BLaER1 (cell line): ENCODE measurements at regions not wholly inside any gene's neighbourhood (a gene's known extent, or its start where the extent isn't known, plus 50 kb on each side); places are given as distances from the start of the nearest gene placed in this dataset.
"Not testable (repeated sequence)": the region's sequence is repeated elsewhere in the genome, so short reads cannot be mapped to it uniquely, and the experiment has no call there.

ENCODE experiments used
- H3K27ac ChIP-seq: shearing (Covaris generic); formaldehyde crosslinking; 2 replicates; pipeline ENCODE4 v1.8.1; 2022
- H3K27me3 ChIP-seq: shearing (Covaris generic); formaldehyde crosslinking; 2 replicates; pipeline ENCODE4 v1.8.1; 2022
- H3K36me3 ChIP-seq: shearing (Covaris generic); formaldehyde crosslinking; 2 replicates; pipeline ENCODE4 v1.8.1; 2022
- H3K4me1 ChIP-seq: shearing (Covaris generic); formaldehyde crosslinking; 2 replicates; pipeline ENCODE4 v1.8.1; 2022
- H3K4me2 ChIP-seq: shearing (Covaris generic); formaldehyde crosslinking; 2 replicates; pipeline ENCODE4 v1.8.1; 2022
- H3K4me3 ChIP-seq: shearing (Covaris generic); formaldehyde crosslinking; 2 replicates; pipeline ENCODE4 v1.8.1; 2022
- H3K9ac ChIP-seq: shearing (Covaris generic); formaldehyde crosslinking; 2 replicates; pipeline ENCODE4 v1.8.1; 2022
- H3K9me3 ChIP-seq: shearing (Covaris generic); formaldehyde crosslinking; 2 replicates; pipeline ENCODE4 v1.8.1; 2022
- H4K20me1 ChIP-seq: shearing (Covaris generic); formaldehyde crosslinking; 2 replicates; pipeline ENCODE4 v1.8.1; 2022
- Cebpa-rat ChIP-seq: shearing (Covaris generic); IDR thresholded peaks from 2 replicates; pipeline ENCODE4 v1.8.1; 2022

DNA sequence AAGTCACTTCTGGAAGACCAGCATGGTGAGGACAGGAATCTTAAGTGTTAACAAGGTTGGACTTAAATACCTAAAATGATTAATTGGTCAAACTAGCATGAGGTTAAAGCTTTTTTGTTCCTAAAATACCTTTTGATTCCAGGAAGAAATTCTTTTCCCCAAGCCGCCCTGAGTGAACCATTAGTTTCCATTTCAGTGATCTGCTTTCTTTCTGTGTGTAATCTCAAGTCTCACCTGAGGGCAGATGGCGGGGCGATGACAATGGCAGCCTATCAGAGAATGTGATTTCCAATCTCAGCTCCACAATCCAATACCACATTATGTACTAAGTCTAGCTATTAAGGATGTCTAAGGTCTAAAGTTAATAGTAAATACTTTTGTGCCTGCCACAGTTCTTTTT is 390.9 kb upstream of the SGCG start:
- Histone ChIP-seq H3K27ac (no peak overlapping the region), H3K36me3 (no peaks in the 10 kb centered on the region), H3K4me3 (no peak overlapping the region), H3K9ac (no peak overlapping the region), H3K9me3 (no peaks in the 10 kb centered on the region), H3K27me3 (no peaks in the 10 kb centered on the region), H3K4me2 (no peak overlapping the region), H3K4me1 (no peaks in the 10 kb centered on the region), H4K20me1 (no peaks in the 10 kb centered on the region)
- no peak for TF ChIP-seq Cebpa-rat

DNA sequence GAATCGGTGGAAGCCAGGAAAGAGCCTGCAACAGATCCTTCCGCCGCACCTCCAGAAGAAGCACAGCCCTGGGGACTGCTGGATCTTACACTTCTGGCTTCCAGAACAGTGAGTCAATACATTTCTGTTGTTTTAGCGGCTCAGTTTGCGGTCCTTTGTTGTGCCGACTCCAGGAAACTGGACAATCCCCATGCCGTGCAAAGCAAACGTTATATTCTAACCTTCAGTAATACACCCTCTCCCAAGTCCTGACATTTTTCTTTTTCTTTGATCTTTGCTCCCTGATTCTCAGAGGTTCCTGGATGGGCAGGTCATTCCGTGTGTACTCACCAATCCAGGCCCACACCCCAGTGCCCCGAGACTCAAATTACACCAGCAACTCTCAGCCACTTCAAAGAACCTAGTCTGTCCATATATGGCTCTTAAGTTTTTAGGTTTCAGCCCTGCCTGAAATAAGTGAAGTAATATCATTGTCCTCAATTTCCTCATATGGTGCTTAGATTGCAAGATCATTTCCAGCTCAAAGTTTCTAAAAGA is 387.1 kb upstream of the SGCG start:
- Histone ChIP-seq H3K9ac (no peak overlapping the region), H3K4me1 (no peaks in the 10 kb centered on the region), H3K27me3 (no peaks in the 10 kb centered on the region), H3K36me3 (no peaks in the 10 kb centered on the region), H3K9me3 (no peaks in the 10 kb centered on the region), H3K4me2 (no peak overlapping the region), H4K20me1 (no peaks in the 10 kb centered on the region), H3K4me3 (no peak overlapping the region), H3K27ac (no peak overlapping the region)
- TF ChIP-seq Cebpa-rat: no peak

GRCh38 chr13:22800526-22801401 is 380.0 kb upstream of the SGCG start:
- Histone ChIP-seq H3K27me3 (no peaks in the 10 kb centered on the region), H3K36me3 (no peaks in the 10 kb centered on the region), H4K20me1 (no peaks in the 10 kb centered on the region), H3K4me1 (no peaks in the 10 kb centered on the region), H3K9ac (no peak overlapping the region), H3K4me3 (no peak overlapping the region), H3K4me2 (no peak overlapping the region), H3K9me3 (no peaks in the 10 kb centered on the region), H3K27ac (no peak overlapping the region)
- TF ChIP-seq Cebpa-rat: no peak

GRCh38 chr13:22801402-22802003 is 379.3 kb upstream of the SGCG start:
- no peak overlapping the region for H3K27ac ChIP-seq
- no peak overlapping the region for H3K9ac ChIP-seq
- no peaks in the 10 kb centered on the region for H3K36me3 ChIP-seq
- H3K4me1 ChIP-seq: no peaks in the 10 kb centered on the region
- no peaks in the 10 kb centered on the region for H3K27me3 ChIP-seq
- no peak for TF ChIP-seq Cebpa-rat
- H3K4me3 ChIP-seq: no peak overlapping the region
- H3K9me3 ChIP-seq: no peaks in the 10 kb centered on the region
- H4K20me1 ChIP-seq: no peaks in the 10 kb centered on the region
- H3K4me2 ChIP-seq: no peak overlapping the region

- no peak overlapping the region for H3K9ac ChIP-seq
- H3K4me1 ChIP-seq: no peaks in the 10 kb centered on the region
- no peaks in the 10 kb centered on the region for H3K9me3 ChIP-seq
- no peak overlapping the region for H3K27ac ChIP-seq
- TF ChIP-seq Cebpa-rat: no peak
- no peaks in the 10 kb centered on the region for H4K20me1 ChIP-seq
- no peaks in the 10 kb centered on the region for H3K27me3 ChIP-seq
- no peaks in the 10 kb centered on the region for H3K36me3 ChIP-seq
- H3K4me2 ChIP-seq: no peak overlapping the region
- H3K4me3 ChIP-seq: no peak overlapping the region
These were observed 368.0 kb upstream of the SGCG start for GRCh38 chr13:22812793-22813192.

- not testable (repeated sequence) for H3K36me3 ChIP-seq, H3K4me2 ChIP-seq, H4K20me1 ChIP-seq, H3K9ac ChIP-seq, H3K27ac ChIP-seq, H3K4me3 ChIP-seq, H3K4me1 ChIP-seq, H3K9me3 ChIP-seq, H3K27me3 ChIP-seq
These were observed 367.0 kb upstream of the SGCG start for GRCh38 chr13:22813531-22814377.

DNA sequence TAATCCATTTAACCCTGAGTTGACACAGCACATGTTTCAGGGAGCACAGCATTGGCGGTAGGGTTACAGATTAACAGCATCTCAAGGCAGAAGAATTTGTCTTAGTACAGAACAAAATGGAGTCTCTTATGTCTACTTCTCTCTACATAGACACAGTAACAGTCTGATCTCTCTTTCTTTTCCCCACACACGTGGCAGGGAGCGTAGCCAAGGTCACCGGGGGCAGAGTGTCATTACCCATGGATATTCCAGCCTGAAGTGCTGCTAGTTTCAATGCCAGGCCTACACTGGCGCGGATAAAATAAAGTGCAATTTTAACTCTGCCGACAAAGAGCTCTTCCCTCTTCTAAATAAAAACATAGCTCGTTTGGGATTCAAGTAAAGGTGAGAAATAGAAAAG is 366.3 kb upstream of the SGCG start:
- H3K9ac ChIP-seq, H3K27me3 ChIP-seq: not testable (repeated sequence)

DNA sequence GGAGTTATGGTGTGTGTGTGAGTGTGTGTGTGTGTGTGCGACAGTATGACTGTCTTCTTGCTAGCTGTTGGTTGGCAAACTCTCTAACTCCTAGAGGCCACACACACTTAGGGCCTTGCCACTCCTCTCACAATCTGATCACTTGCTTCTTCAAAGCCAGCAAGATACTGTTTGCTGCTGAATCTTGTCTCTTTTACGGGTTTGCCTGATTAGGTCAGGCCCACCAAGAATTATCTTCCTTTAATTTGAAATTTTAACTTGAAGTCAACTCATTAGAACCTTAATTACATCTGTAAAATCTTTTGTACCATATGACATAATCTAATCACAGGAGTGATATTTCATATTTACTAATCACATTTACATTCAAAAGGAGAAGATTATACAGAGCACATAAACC is 359.2 kb upstream of the SGCG start:
- H3K4me2 ChIP-seq: no peak overlapping the region
- no peak overlapping the region for H3K9ac ChIP-seq
- no peaks in the 10 kb centered on the region for H3K9me3 ChIP-seq
- H3K4me3 ChIP-seq: no peak overlapping the region
- TF ChIP-seq Cebpa-rat: no peak
- H3K36me3 ChIP-seq: no peaks in the 10 kb centered on the region
- no peaks in the 10 kb centered on the region for H4K20me1 ChIP-seq
- H3K27me3 ChIP-seq: no peaks in the 10 kb centered on the region
- no peaks in the 10 kb centered on the region for H3K4me1 ChIP-seq
- H3K27ac ChIP-seq: no peak overlapping the region

More for the DNA sequence above, 366.3 kb upstream of the SGCG start:
- not testable (repeated sequence) for H3K36me3 ChIP-seq, H3K27ac ChIP-seq, H3K4me3 ChIP-seq, H3K4me2 ChIP-seq, H3K9me3 ChIP-seq, H4K20me1 ChIP-seq, H3K4me1 ChIP-seq

DNA sequence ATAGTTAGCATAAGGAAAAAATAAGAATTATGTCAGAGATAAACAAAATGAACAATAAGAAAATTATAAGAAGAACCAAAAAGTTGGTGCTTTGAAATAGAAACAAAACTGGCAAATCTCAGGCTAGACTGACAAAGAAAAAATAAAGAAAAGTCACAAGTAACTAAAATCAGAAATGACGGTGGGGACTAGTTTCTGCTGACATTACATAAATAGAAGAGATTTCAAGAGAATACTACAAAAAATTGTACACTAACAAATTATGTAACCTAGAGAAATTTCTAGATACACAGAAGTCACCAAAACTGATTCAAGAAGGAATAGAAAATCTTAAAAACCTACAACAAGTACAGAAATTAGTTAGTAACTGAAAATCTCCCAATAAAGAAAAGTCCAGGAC is 355.6 kb upstream of the SGCG start:
- no peaks in the 10 kb centered on the region for H3K27me3 ChIP-seq
- no peaks in the 10 kb centered on the region for H4K20me1 ChIP-seq
- TF ChIP-seq Cebpa-rat: no peak
- no peak overlapping the region for H3K27ac ChIP-seq
- no peak overlapping the region for H3K4me2 ChIP-seq
- no peak overlapping the region for H3K9ac ChIP-seq
- H3K36me3 ChIP-seq: no peaks in the 10 kb centered on the region
- peaks cover 10% of the 10 kb centered on the region; the same call in 1 of the 2 replicates for H3K4me1 ChIP-seq
- H3K9me3 ChIP-seq: no peaks in the 10 kb centered on the region
- H3K4me3 ChIP-seq: no peak overlapping the region

DNA sequence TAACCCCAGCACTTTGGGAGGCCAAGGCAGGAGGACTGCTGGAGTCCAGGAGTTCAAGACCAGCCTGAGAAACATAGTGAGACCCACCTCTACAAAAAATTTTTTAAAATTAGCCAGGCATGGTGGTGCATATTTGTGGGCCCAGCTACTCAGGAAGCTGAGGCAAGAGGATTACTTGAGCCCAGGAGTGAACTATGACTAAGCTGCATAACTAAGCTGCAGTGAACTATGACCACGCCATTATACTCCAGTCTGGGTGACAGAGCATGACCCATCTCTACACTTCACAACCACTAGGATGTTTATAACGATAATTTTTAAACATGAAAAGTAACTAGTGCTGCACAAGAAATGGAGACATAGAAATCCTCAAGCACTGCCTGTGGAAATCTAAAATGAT is 352.7 kb upstream of the SGCG start:
- H3K27me3 ChIP-seq: no peaks in the 10 kb centered on the region
- H3K4me1 ChIP-seq: peaks cover 10% of the 10 kb centered on the region; the same call in 1 of the 2 replicates
- H4K20me1 ChIP-seq: no peaks in the 10 kb centered on the region
- H3K9me3 ChIP-seq: no peaks in the 10 kb centered on the region
- H3K4me2 ChIP-seq: no peak overlapping the region
- H3K27ac ChIP-seq: no peak overlapping the region
- no peak overlapping the region for H3K4me3 ChIP-seq
- TF ChIP-seq Cebpa-rat: no peak
- H3K36me3 ChIP-seq: no peaks in the 10 kb centered on the region
- H3K9ac ChIP-seq: no peak overlapping the region
